ENCODE measurements at regions not wholly inside any gene's neighbourhood (a gene's known extent, or its start where the extent isn't known, plus 50 kb on each side); places are given as distances from the start of the nearest gene placed in this dataset.
A peak's percentile ranks its signal among the peaks of the same experiment; 100 is the strongest.
"Not testable (repeated sequence)": the region's sequence is repeated elsewhere in the genome, so short reads cannot be mapped to it uniquely, and the experiment has no call there.

DNA sequence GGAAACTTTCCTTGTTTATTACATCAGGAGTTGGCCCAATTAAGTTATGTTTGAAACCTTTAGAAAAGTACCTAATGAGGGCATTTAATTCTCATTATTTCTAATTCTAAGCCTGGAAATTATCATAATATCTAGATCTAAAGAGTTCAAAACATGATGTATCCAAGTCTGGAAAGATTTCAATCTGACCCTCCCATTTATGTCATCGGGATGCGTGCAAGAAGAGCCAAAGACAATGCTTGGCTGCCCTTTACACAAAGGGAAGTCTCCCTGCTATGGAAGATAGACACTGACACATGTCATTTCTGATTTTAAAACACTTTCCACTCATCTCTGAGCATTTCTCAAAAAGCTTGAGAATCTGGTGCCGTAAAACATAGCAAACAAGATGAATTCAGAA is 222.4 kb downstream of the ANTXR2 start:
- no peak for DNase-seq

DNA sequence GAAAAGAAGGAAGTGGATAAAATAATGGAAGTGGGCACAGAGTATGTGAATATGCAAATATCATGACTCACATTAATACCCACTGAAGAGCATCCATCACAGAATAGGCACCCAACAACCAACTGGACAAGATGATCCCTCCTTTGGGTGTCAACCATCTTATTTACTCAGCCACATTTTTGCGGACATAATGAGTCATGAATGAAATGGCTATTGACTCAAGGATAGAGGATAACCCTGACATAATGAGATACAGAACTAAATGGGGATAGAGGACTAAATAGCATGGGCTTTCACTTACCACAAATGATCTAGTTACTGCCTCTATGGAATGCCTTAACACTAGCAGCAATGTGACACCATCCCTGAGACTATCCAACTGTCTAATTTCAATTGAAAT is 224.7 kb downstream of the ANTXR2 start:
- no peak for DNase-seq

- no peak for DNase-seq
Measured at GRCh38 chr4:79847411-79847810, 225.6 kb downstream of the ANTXR2 start.

GRCh38 chr4:79842162-79842561 is 230.9 kb downstream of the ANTXR2 start:
- DNase-seq, result no peak

GRCh38 chr4:79833857-79834256 is 239.2 kb downstream of the ANTXR2 start:
- DNase-seq, result no peak

GRCh38 chr4:79831701-79832514 is 241.1 kb downstream of the ANTXR2 start:
- DNase-seq, result no peak

- DNase-seq, result no peak
Measured at GRCh38 chr4:79831119-79831528, 241.9 kb downstream of the ANTXR2 start.

- DNase-seq, result no peak
Measured at GRCh38 chr4:79827283-79827682, 245.7 kb downstream of the ANTXR2 start.

GRCh38 chr4:79823148-79823763 is 249.8 kb downstream of the ANTXR2 start:
- DNase-seq, result no peak

- DNase-seq, result no peak
Measured at GRCh38 chr4:79820427-79820826, 252.6 kb downstream of the ANTXR2 start.

DNA sequence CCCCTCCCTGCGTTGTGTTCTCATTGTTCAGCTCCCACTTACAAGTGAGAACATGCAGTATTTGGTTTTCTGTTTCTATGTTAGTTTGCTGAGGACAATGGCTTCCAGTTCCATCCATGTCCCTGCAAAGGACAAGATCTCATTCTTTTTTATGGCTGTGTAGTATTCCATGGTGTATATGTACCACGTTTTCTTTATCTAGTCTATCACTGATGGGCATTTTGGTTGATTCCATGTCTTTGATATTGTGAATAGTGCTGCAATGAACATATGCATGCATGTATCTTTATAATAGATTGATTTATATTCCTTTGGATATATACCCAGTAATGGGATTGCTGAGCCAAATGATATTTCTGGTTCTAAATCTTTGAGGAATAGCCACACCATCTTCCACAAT is 265.1 kb downstream of the ANTXR2 start:
- not testable (repeated sequence) for DNase-seq

GRCh38 chr4:79798047-79798446 is 275.0 kb downstream of the ANTXR2 start:
- no peak for DNase-seq

DNA sequence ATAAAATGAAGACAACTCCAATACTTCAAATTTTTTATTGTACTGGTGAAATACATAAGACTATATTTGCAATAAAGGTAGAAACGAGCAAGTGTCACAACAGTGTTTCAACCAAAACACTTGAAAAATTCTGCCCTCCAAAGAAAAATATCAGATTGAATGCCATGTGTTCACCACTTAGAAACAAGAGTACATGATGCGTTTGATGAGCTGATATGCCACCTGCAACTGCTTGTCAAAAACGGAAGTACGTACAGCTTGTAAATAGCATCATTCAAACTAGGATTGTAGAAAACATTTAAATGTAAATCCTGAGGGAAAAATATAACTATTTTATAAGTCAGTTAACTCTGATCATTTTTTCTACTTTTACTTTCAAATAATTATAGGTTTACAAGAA is 276.1 kb downstream of the ANTXR2 start:
- DNase-seq, result no peak

DNA sequence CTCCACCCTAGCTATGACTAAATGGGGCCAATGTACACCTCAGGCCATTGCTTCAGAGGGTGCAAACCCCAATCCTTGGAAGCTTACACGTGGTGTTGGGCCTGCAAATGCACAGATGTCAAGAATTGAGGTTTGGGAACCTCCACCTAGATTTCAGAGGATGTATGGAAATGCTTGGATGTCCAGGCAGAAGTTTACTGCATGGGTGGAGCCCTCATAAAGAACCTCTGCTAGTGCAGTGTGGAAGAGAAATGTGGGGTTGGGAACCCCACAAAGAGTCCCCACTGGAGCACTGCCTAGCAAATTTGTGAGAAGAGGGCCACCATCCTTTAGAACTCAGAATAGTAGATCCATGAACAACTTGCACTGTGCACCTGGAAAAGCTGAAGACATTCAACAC is 284.1 kb downstream of the ANTXR2 start:
- no peak for DNase-seq

DNA sequence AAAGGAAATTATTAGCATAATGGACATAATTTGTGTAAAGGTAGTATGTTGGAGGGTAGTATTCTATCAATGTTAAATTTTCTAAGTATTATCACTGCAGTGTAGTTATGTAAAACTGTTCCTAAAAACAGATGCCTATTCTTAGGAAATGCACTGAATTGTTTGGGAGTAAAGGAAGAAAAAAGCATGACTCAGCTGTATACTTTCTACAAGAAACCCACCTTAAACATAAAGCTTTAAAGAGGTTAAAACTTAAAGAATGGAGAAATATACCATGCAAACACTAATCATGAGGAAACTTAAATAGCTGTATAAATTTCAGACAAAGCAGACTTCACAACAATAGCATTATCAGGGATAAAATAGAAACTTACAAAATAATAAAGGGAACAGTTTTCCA is 292.9 kb downstream of the ANTXR2 start:
- DNase-seq, result no peak

DNA sequence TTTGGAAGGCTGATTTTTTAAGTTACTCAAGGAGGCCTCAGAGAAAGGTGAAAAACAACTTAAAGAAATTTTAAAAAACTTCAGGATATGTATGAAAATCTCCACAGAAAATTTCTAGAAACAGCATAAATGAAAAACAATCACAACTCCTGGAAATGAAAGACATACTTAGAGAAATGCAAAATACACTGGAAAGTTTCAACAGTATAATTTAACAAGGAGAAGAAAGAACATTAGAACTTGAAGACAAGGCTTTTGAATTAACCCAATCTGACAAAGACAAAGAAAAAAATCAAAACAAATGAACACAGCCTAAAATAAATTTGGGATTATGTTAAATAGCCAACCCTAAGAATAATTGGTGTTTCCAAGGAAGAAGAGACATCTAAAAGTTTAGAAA is 300.5 kb downstream of the ANTXR2 start:
- no peak for DNase-seq

- no peak for DNase-seq
Measured at GRCh38 chr4:79764120-79764519, 308.9 kb downstream of the ANTXR2 start.

DNA sequence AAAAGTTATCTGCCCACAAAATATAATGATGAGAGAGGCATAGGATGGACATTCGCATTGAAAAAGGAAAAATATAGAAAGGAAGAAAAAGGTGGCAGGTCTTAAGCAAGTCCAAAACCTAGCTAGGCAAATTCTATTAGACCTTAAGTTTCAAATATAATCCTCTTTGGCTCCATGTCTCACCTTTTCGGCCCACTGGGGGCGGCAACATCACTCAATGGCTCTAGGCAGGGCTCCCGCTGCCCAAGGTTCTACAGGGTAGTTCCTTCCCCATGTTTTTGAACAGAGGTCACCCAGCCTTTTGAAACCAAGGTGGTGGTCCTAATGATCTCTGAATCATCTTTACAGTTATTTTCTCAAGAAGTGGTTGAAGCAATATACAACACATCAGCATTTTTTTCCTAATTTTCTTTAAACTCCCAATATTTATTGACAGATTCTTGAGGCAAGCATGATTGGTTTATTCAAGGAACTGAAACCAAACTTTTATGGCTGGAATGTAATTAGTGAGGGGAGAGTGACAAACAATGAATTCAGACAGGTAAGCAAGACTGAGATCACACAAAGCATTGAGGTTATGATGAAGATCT is 309.4 kb downstream of the ANTXR2 start:
- DNase-seq, result no peak

- DNase-seq, result no peak
Measured at GRCh38 chr4:79759793-79760192, 313.2 kb downstream of the ANTXR2 start.

DNA sequence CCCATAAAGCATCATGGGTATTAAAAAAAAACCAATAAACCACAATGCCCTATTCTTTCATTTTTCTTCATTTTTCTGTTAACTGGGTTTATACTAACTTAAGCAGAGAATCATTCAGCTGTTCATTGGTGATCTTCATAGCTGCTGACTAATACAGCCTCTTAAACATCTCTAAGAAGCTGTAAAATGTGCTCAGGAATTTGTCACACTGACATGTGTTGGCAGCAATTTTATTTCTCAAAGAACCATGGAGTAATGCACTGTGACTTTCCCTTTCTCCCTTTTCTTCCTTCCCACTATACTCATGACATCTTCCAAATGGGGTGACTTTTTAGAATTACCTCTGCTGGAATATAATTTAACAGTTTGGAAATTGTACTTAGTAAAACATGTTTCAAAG is 315.4 kb downstream of the ANTXR2 start:
- peak; percentile 8 for DNase-seq

- no peak for DNase-seq
Measured at GRCh38 chr4:79756140-79756895, 316.7 kb downstream of the ANTXR2 start.

DNA sequence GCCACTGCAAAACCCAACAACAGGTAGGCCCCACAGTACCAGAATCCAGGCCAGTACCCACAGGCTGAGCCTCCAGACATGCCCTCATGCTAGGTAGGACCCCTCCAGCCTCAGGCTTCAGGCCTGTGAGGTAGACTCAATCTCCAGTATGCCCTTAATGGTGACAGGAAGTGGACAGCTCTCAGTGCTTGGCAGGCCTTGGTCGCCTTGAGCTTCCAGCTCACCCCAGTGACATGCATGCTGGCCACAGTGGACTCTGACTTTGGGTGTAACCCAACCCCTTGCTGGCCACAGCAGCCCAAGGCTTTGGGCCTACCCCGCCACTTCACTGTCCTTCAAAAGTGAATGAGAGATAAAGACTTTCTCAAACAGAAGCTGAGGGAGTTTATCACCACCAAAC is 324.2 kb downstream of the ANTXR2 start:
- no peak for DNase-seq

DNA sequence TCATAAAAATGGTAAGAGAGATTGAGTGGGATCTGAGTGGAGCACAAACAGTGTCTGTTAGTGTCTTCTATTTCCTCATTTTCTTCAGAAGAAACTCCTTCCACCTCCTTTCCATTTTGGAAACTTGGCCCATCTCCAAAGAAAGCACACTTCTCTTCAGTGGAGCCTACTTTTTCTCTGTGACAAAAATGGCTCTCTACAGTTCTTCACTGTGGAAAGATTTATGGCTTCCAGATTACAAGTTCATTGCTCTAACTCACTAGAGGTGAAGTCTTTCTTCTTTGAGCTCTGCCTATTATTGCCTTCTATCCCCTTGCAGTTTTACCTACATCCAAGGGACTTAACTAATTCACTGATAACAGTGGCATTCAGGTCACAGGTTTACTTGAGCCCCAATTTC is 325.8 kb downstream of the ANTXR2 start:
- peak; percentile 12 for DNase-seq

All from renal pelvis (tissue), 1 donor.